Suppressor macrophage treated with lipopolysaccharide for 4 hours (primary cell): ENCODE measurements at regions not wholly inside any gene's neighbourhood (a gene's known extent, or its start where the extent isn't known, plus 50 kb on each side); places are given as distances from the start of the nearest gene placed in this dataset.
A peak's percentile ranks its signal among the peaks of the same experiment; 100 is the strongest.
"Not testable (repeated sequence)": the region's sequence is repeated elsewhere in the genome, so short reads cannot be mapped to it uniquely, and the experiment has no call there.

Experiments used
- DNase-seq: peaks from one replicate; pipeline ENCODE4 v3.0.0-alpha.2; 2020

GRCh38 chr3:159052494-159052893, 250.6 kb downstream of the MFSD1 start:
- not testable (repeated sequence) for DNase-seq

GRCh38 chr3:159057621-159058020, 255.8 kb downstream of the MFSD1 start:
- DNase-seq, result no peak

DNA sequence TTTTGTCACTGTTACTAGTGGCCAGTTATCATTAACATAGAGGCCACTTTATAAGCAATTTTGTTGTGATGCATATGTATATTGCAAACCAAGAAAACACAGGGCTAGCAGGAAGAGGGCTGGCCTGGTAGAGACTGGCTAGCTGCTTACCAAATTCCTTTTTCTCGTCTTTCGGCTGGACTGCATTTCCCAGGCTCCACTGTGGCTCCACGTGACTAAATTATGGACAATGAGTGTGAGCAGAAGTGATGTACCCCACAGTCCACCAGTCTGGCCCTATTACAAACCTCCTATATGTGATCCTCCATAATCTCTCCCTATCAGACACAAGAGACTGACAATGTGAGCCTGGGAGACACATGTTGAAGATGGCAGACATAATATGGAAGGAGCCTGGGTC, 257.0 kb downstream of the MFSD1 start:
- no peak for DNase-seq

- no peak for DNase-seq
Measured at GRCh38 chr3:159059395-159059794, 257.5 kb downstream of the MFSD1 start.

- DNase-seq, result no peak
Measured at GRCh38 chr3:159062734-159063410, 261.0 kb downstream of the MFSD1 start.

DNA sequence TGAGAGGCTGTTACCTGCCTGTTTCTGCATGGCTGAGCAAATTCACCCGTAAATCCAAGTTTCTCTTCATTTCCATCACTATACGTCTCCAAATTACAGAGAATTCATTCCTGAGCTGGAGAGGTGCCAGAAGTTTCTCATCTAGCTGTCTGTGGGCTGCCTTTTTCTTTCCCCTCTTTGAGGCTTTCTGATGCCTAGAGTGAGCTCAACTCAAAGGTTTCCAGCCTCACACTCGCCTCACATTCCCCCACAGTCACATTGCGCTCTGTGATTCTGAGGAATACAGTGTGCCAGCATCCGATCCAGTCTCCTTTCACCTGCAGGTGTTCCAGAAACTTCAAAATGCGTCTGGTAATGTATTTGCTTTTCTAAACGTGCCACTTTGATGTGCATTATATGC, 267.2 kb downstream of the MFSD1 start, which contains the start of gene IQCJ:
TSS of gene IQCJ (plus strand) at position 229 of the 400 bp plus-strand sequence.
- no peak for DNase-seq

- no peak for DNase-seq
Measured at GRCh38 chr3:159069866-159070425, 268.1 kb downstream of the MFSD1 start.

- DNase-seq, result no peak
Measured at GRCh38 chr3:159074756-159075701, 273.2 kb downstream of the MFSD1 start.

- no peak for DNase-seq
Measured at GRCh38 chr3:159077860-159078259, 276.0 kb downstream of the MFSD1 start.

- DNase-seq, result no peak
Measured at GRCh38 chr3:159080256-159080655, 278.4 kb downstream of the MFSD1 start.

- no peak for DNase-seq
Measured at GRCh38 chr3:159080821-159081220, 279.0 kb downstream of the MFSD1 start.

GRCh38 chr3:159082519-159082918, 280.7 kb downstream of the MFSD1 start:
- no peak for DNase-seq

GRCh38 chr3:159091936-159092335, 290.1 kb downstream of the MFSD1 start:
- no peak for DNase-seq

DNA sequence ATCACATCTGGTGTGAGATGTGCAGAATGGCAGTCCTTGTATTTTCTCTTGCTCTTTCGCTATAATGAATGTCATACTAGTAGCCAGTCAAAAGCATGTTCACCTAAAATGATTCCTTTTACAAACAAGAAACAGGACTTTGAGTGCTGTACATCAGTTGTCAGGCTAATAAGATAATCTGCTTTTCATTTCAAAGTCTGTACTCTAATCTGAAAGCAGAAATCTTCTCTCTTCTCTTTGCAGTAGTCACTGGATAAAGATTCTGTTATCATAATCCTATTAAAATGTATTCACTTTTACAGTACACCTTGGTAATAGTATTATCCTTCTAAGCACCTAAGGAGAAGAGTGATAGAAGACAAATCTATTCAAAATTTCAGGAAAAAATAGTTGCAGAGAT, 300.1 kb downstream of the MFSD1 start:
- no peak for DNase-seq

GRCh38 chr3:159112724-159113123, 310.9 kb downstream of the MFSD1 start:
- no peak for DNase-seq

- DNase-seq, result no peak
Measured at GRCh38 chr3:159113221-159113875, 311.5 kb downstream of the MFSD1 start.

- no peak for DNase-seq
Measured at GRCh38 chr3:159114582-159114981, 312.7 kb downstream of the MFSD1 start.

DNA sequence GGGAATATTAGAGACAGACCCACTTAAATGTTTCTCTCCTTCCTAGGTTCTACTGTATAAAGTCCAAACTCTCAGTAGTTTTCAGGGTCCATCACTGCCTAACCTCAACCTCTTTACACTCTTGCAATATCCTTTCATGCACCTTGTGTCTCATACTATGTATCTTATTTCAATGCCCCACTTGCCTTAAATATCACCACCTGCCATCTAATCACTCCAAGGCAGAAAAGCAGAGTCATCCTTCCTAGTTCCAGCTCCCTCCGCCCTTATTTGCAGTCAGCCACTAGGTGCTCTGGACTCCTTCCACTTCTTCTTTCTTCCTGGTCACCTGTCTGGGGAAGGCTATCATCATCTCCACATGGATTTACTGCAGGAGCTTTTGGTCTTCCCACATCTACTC, 322.0 kb downstream of the MFSD1 start:
- DNase-seq, result no peak

DNA sequence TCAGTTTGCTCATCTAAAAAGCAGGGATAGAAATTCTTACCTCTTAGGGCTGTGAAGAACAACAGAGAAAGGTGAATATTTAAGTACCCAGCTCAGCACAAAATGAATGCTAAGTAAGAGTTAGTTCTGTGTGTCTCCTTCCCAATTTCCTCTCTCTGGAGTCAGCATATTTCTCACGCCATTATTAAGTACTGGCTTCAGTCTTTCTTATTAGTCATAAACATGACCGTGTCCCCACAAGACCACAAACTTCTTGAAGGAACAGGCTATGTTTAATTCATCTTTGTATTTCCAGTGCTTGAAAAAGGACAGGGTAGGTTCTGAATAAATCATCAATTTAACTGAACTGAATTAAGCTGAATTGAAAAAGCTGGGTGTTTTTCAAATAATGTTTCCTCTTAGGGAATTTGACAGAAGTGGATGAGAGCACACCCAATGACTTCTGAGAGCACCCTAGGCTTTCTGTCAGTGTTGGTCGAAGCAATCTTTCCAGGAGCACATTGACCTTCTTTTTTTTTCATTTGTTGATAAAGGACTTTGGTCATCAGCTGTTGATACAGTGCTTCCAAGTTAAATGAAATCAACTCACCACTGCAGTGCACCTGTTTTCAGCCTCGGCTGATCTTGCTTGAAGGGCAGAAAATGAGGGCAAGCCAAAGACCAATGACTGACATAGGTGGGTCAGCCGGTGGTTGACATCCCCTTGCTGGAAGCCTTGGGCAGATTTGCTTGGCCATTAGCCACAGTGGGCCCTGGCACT, 324.6 kb downstream of the MFSD1 start:
- peak; percentile 18 for DNase-seq

DNA sequence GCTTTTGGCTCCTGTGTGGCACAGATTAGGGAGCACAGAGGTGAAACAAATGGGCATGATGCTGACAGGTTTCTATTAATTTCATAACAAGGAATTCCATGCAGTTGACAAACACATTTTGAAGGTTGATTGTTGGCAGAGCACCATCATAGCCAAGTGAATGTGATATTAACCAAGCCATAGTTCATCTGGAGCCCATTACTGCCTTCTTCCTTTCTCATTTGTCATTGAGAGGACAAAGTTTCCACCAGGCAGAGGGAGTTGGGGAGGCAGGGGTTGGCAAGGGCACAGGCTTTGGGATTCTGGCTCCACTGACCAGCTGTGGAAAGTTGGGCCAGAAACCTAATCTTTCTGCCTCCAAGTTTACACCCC, 325.2 kb downstream of the MFSD1 start:
- no peak for DNase-seq

DNA sequence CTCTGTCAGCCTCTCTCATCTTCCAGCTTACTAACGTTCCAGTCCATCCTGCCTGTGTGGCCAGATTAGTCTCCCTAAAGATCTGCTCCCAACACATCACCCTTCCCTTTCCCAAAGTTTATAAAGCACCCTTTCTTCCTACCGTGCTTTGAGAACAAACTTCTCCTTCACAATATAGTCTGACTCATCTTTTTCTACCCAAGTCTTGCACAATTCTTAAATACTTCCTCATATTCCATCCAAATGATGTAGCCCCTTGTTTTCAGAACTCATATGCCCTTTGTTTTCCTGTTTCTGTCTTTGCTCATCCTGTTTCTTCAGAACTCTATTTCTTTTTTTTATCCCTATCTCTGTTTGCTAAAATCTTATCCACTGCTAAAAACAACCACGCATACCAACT, 326.8 kb downstream of the MFSD1 start:
- DNase-seq, result peak; percentile 59

- no peak for DNase-seq
Measured at GRCh38 chr3:159130108-159130507, 328.3 kb downstream of the MFSD1 start.

- no peak for DNase-seq
Measured at GRCh38 chr3:159131376-159131775, 329.5 kb downstream of the MFSD1 start.
